Upper lobe of left lung (tissue), 4 donors: ENCODE measurements at regions not wholly inside any gene's neighbourhood (a gene's known extent, or its start where the extent isn't known, plus 50 kb on each side); places are given as distances from the start of the nearest gene placed in this dataset.

Source experiments
- EP300 ChIP-seq, 4 donors: sonication (generic); formaldehyde crosslinking; IDR thresholded peaks; one replicate each; pipeline ENCODE4 v1.5.1; 2017; ENCODE audit warnings: antibody characterized with exemption in 4 of 4, control low read depth in 2 of 4
- POLR2AphosphoS5 ChIP-seq, 2 donors: sonication (generic); formaldehyde crosslinking; IDR thresholded peaks; one replicate each; pipeline ENCODE4 v1.5.1; 2017; ENCODE audit warnings: antibody characterized with exemption in 2 of 2
- TF ChIP-seq, protein P1 (sequence below), 6 experiments: fragments of 450-650 bp in 4 of 6; fragments of 200-600 bp in 2 of 6; sonication (generic) in 2 of 6; IDR thresholded peaks; one replicate each; pipeline ENCODE4 v1.5.1; 2016 to 2019; ENCODE audit warnings: antibody characterized with exemption in 6 of 6

DNA sequence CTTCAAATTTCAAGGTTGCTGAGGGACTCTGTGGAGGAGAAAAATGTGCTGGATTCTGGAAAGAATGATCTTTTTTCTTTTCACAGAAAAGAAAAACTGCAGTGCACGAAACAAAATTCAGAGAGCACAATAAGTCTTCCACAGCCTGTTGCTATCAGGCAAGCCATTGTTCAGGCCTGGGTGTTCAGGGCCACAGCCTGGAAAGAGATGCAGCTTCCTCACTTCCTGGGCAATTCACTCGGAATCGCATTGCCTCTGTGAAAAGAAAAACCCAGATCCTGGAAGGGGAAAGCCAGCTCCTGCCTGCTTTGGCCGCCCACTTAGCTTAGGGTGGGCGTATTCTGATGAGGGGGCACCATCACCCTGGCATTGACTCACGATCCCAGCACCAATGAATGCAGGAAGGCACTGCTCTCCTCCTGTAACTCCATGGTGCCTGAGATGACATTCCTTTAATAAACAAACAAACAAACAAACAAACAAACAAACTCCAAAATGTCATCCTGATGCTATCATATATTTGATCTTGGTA, 863.9 kb downstream of the BCL11B start:
- TF ChIP-seq EP300 (IDR thresholded peaks at IDR 0.05), result no peak
- TF ChIP-seq, protein P1, sequence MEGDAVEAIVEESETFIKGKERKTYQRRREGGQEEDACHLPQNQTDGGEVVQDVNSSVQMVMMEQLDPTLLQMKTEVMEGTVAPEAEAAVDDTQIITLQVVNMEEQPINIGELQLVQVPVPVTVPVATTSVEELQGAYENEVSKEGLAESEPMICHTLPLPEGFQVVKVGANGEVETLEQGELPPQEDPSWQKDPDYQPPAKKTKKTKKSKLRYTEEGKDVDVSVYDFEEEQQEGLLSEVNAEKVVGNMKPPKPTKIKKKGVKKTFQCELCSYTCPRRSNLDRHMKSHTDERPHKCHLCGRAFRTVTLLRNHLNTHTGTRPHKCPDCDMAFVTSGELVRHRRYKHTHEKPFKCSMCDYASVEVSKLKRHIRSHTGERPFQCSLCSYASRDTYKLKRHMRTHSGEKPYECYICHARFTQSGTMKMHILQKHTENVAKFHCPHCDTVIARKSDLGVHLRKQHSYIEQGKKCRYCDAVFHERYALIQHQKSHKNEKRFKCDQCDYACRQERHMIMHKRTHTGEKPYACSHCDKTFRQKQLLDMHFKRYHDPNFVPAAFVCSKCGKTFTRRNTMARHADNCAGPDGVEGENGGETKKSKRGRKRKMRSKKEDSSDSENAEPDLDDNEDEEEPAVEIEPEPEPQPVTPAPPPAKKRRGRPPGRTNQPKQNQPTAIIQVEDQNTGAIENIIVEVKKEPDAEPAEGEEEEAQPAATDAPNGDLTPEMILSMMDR (IDR thresholded peaks at IDR 0.05), result no peak
- TF ChIP-seq POLR2AphosphoS5 (IDR thresholded peaks at IDR 0.05), result no peak
